ENCODE measurements at regions not wholly inside any gene's neighbourhood (a gene's known extent, or its start where the extent isn't known, plus 50 kb on each side); places are given as distances from the start of the nearest gene placed in this dataset.

GRCh38 chr6:150486048-150486447 is 113.6 kb upstream of the PLEKHG1 start:
- TF ChIP-seq EZH2 (IDR thresholded peaks at IDR 0.05; ENCODE audit: borderline replicate concordance, insufficient read depth, low read depth, low read length, poor library complexity, severe bottlenecking) (no peak), CTCF (IDR thresholded peaks at IDR 0.05) (no peak)

All from B cell (primary cell).